H1 (cell line): ENCODE measurements at regions not wholly inside any gene's neighbourhood (a gene's known extent, or its start where the extent isn't known, plus 50 kb on each side); places are given as distances from the start of the nearest gene placed in this dataset.

ENCODE experiments used
- CTCF ChIA-PET: fragments of 300-600 bp; sonication (Branson Sonifier 250); formaldehyde crosslinking; loops from one replicate; lab custom pipeline; 2021; ENCODE audit not compliant: partially characterized antibody; lab: Charles Lee
- POLR2A ChIA-PET: fragments of 300-600 bp; sonication (Branson Sonifier 250); formaldehyde crosslinking; loops from one replicate; lab custom pipeline; 2021; ENCODE audit warnings: inconsistent platforms; ENCODE audit not compliant: partially characterized antibody; lab: Charles Lee
- DNase-seq, 2 experiments: peaks; one replicate each; pipeline versions ENCODE4 v3.0.0 to v3.0.0-alpha.2; 2010 to 2022; ENCODE audit warnings: low spot score in 2 of 2, low read depth in 1 of 2, mixed read lengths in 1 of 2
- FAIRE-seq: peaks from 2 replicates; lab custom pipeline; 2011; peaks lifted over from hg19 to GRCh38; lab: Jason Lieb, UNC
- H2AFZ ChIP-seq: 2 replicates; pipeline ENCODE4 v1.8.1; 2012; ENCODE audit warnings: low read length, inconsistent platforms
- H2AK5ac ChIP-seq: 2 replicates; pipeline ENCODE4 v1.6.1; 2013; ENCODE audit warnings: low read depth, low read length
- H2BK120ac ChIP-seq: replicated peaks from 2 replicates; pipeline ENCODE3; 2013; ENCODE audit warnings: low read depth, low read length, inconsistent platforms
- H2BK12ac ChIP-seq: 2 replicates; pipeline ENCODE4 v1.6.1; 2013; ENCODE audit warnings: low read depth, low read length
- H2BK15ac ChIP-seq: 2 replicates; pipeline ENCODE4 v1.6.1; 2013; ENCODE audit warnings: low read length
- H2BK20ac ChIP-seq: 2 replicates; pipeline ENCODE4 v1.6.1; 2013; ENCODE audit warnings: low read length
- H2BK5ac ChIP-seq: 2 replicates; pipeline ENCODE4 v1.6.1; 2013; ENCODE audit warnings: low read depth, low read length
- H3K14ac ChIP-seq: 2 replicates; pipeline ENCODE4 v1.6.1; 2013; ENCODE audit warnings: inconsistent platforms; ENCODE audit not compliant: insufficient read length
- H3K18ac ChIP-seq: 2 replicates; pipeline ENCODE4 v1.6.1; 2013; ENCODE audit warnings: low read length; ENCODE audit errors: extremely low read depth
- H3K23ac ChIP-seq: 2 replicates; pipeline ENCODE4 v1.6.1; 2013; ENCODE audit warnings: inconsistent platforms; ENCODE audit not compliant: insufficient read length
- H3K23me2 ChIP-seq: 2 replicates; pipeline ENCODE4 v1.6.1; 2013; ENCODE audit warnings: low read depth, low read length
- H3K27ac ChIP-seq: 2 replicates; pipeline ENCODE4 v1.6.1; 2011; ENCODE audit warnings: low read depth, low read length, inconsistent platforms
- H3K27me3 ChIP-seq, 4 experiments: replicated peaks in 1 of 4; 1 replicate in 1 of 4; 2 replicates in 3 of 4; pipeline versions ENCODE4 v1.6.1 to v1.8.1; 2011 to 2013; ENCODE audit warnings: low read length in 3 of 4, mild to moderate bottlenecking in 3 of 4, inconsistent platforms in 2 of 4, mixed read lengths in 2 of 4, moderate library complexity in 1 of 4; ENCODE audit not compliant: control insufficient read depth in 3 of 4, insufficient read depth in 3 of 4; ENCODE audit errors: extremely low read depth in 1 of 4
- H3K36me3 ChIP-seq, 4 experiments: 2 replicates each; pipeline versions ENCODE4 v1.6.1 to v1.8.1; 2011 to 2013; ENCODE audit warnings: mild to moderate bottlenecking in 4 of 4, low read length in 3 of 4, moderate library complexity in 2 of 4, control low read depth in 1 of 4, inconsistent platforms in 1 of 4; ENCODE audit not compliant: insufficient read depth in 4 of 4, control insufficient read depth in 2 of 4
- H3K4ac ChIP-seq: replicated peaks from 2 replicates; pipeline ENCODE3; 2013; ENCODE audit warnings: low read length, low read depth, mixed read lengths, inconsistent platforms; ENCODE audit not compliant: insufficient read length
- H3K4me1 ChIP-seq, 4 experiments: replicated peaks in 1 of 4; 1 replicate in 1 of 4; 2 replicates in 3 of 4; pipeline versions ENCODE4 v1.6.1 to v1.8.1; 2011 to 2013; ENCODE audit warnings: low read length in 3 of 4, inconsistent platforms in 2 of 4, mixed read lengths in 1 of 4; ENCODE audit not compliant: insufficient read depth in 4 of 4, control insufficient read depth in 3 of 4
- H3K4me2 ChIP-seq, 2 experiments: 2 replicates each; pipeline versions ENCODE4 v1.6.1 to v1.8.1; 2011 to 2013; ENCODE audit warnings: low read depth in 2 of 2, low read length in 2 of 2, control low read depth in 1 of 2, inconsistent platforms in 1 of 2, mild to moderate bottlenecking in 1 of 2; ENCODE audit not compliant: insufficient read depth in 1 of 2
- H3K4me3 ChIP-seq, 4 experiments: fragments of 200-600, 300-600 bp in 1 of 4; sonication (generic), shearing (Covaris generic), sonication (Bioruptor Twin) in 1 of 4; 2 replicates each; pipeline versions ENCODE4 v1.5.1 to v1.8.1; 2011 to 2016; ENCODE audit warnings: low read length in 4 of 4, low read depth in 3 of 4, control low read depth in 2 of 4, inconsistent platforms in 2 of 4, mild to moderate bottlenecking in 2 of 4, mixed read lengths in 1 of 4, moderate library complexity in 1 of 4; ENCODE audit not compliant: insufficient read depth in 2 of 4; ENCODE audit errors: extremely low read depth in 1 of 4
- H3K56ac ChIP-seq: replicated peaks from 2 replicates; pipeline ENCODE3; 2013; ENCODE audit warnings: low read depth, mild to moderate bottlenecking, mixed read lengths, low read length, inconsistent platforms; ENCODE audit not compliant: insufficient read length
- H3K79me1 ChIP-seq: 2 replicates; pipeline ENCODE4 v1.6.1; 2013; ENCODE audit warnings: low read depth, low read length, control low read depth
- H3K79me2 ChIP-seq, 2 experiments: 2 replicates each; pipeline versions ENCODE4 v1.6.1 to v1.8.1; 2012 to 2013; ENCODE audit warnings: low read length in 2 of 2, mild to moderate bottlenecking in 2 of 2, inconsistent platforms in 1 of 2; ENCODE audit not compliant: insufficient read depth in 2 of 2, control insufficient read depth in 1 of 2
- H3K9ac ChIP-seq, 4 experiments: replicated peaks in 1 of 4; 1 replicate in 1 of 4; 2 replicates in 3 of 4; pipeline versions ENCODE4 v1.6.1 to v1.8.1; 2011 to 2013; ENCODE audit warnings: low read depth in 3 of 4, low read length in 3 of 4, control low read depth in 2 of 4, mild to moderate bottlenecking in 2 of 4, moderate library complexity in 2 of 4, inconsistent platforms in 1 of 4; ENCODE audit errors: extremely low read depth in 1 of 4
- H3K9me3 ChIP-seq, 2 experiments: 2 replicates each; pipeline versions ENCODE4 v1.6.1 to v1.8.1; 2012 to 2013; ENCODE audit warnings: mild to moderate bottlenecking in 2 of 2, moderate library complexity in 2 of 2, control low read depth in 1 of 2, inconsistent platforms in 1 of 2, low read depth in 1 of 2, low read length in 1 of 2, mixed read lengths in 1 of 2; ENCODE audit not compliant: insufficient read depth in 2 of 2
- H4K20me1 ChIP-seq, 2 experiments: replicated peaks in 1 of 2; 2 replicates each; pipeline versions ENCODE3 to v1.8.1; 2011 to 2013; ENCODE audit warnings: inconsistent platforms in 2 of 2, low read length in 2 of 2, mild to moderate bottlenecking in 1 of 2; ENCODE audit not compliant: insufficient read depth in 2 of 2, control insufficient read depth in 1 of 2
- H4K5ac ChIP-seq: 2 replicates; pipeline ENCODE4 v1.6.1; 2013; ENCODE audit warnings: low read length, low read depth, mixed read lengths, inconsistent platforms; ENCODE audit not compliant: insufficient read length
- H4K8ac ChIP-seq: 2 replicates; pipeline ENCODE4 v1.8.0; 2013; ENCODE audit warnings: mild to moderate bottlenecking, moderate library complexity, low read length, inconsistent platforms; ENCODE audit not compliant: insufficient read depth; ENCODE audit errors: extremely low read depth
- H4K91ac ChIP-seq: replicated peaks from 2 replicates; pipeline ENCODE3; 2013; ENCODE audit warnings: low read length, mixed read lengths, inconsistent platforms; ENCODE audit not compliant: insufficient read length
- ATF3 ChIP-seq: IDR thresholded peaks from 2 replicates; pipeline ENCODE4 v1.6.1; 2011; ENCODE audit warnings: low read depth, mild to moderate bottlenecking, low read length; ENCODE audit not compliant: insufficient read depth
- CEBPB ChIP-seq: IDR thresholded peaks from 2 replicates; pipeline ENCODE4 v1.6.1; 2012; ENCODE audit warnings: low read depth, low read length
- CREB1 ChIP-seq: IDR thresholded peaks from 2 replicates; pipeline ENCODE4 v1.6.1; 2012; ENCODE audit warnings: inconsistent platforms
- EP300 ChIP-seq, 2 experiments: IDR thresholded peaks; 1 replicate in 1 of 2; 2 replicates in 1 of 2; pipeline ENCODE4 v1.6.1; 2011 to 2012; ENCODE audit warnings: low read depth in 2 of 2, low read length in 2 of 2, mild to moderate bottlenecking in 2 of 2, borderline replicate concordance in 1 of 2, inconsistent platforms in 1 of 2, moderate library complexity in 1 of 2
- GABPA ChIP-seq: IDR thresholded peaks from 2 replicates; pipeline ENCODE4 v1.6.1; 2011; ENCODE audit warnings: mild to moderate bottlenecking, low read length, moderate library complexity, borderline replicate concordance; ENCODE audit not compliant: insufficient read depth
- JUND ChIP-seq: IDR thresholded peaks from 2 replicates; pipeline ENCODE4 v1.6.1; 2011; ENCODE audit warnings: mild to moderate bottlenecking, improper control_type of control experiment, low read length
- POLR2A ChIP-seq, 2 experiments: IDR thresholded peaks; 1 replicate in 1 of 2; 2 replicates in 1 of 2; pipeline ENCODE4 v1.6.1; 2011; ENCODE audit warnings: low read depth in 2 of 2, low read length in 2 of 2, mild to moderate bottlenecking in 2 of 2; ENCODE audit errors: control extremely low read depth in 1 of 2
- SIRT6 ChIP-seq: IDR thresholded peaks from one replicate; pipeline ENCODE4 v1.7.1; 2012; ENCODE audit warnings: low read length, inconsistent platforms
- SP2 ChIP-seq: IDR thresholded peaks from 2 replicates; pipeline ENCODE4 v1.6.1; 2012; ENCODE audit warnings: mild to moderate bottlenecking, low read length, inconsistent platforms
- TBP ChIP-seq: IDR thresholded peaks from 2 replicates; pipeline ENCODE4 v1.6.1; 2011; ENCODE audit warnings: low read depth, low read length, improper control_type of control experiment
- WGBS, 2 experiments: shearing (Covaris generic) in 1 of 2; methylation state at CpG; one replicate each; pipeline versions ENCODE4 v1.1.6 to v1.1.7; 2013 to 2015; ENCODE audit warnings: low lambda C conversion rate in 2 of 2, mixed read lengths in 2 of 2, inconsistent platforms in 1 of 2, low coverage in 1 of 2, missing lambda C conversion rate in 1 of 2; ENCODE audit not compliant: insufficient replicate concordance in 2 of 2, insufficient coverage in 1 of 2, insufficient read length in 1 of 2; ENCODE audit errors: extremely low coverage in 1 of 2, missing lambda C conversion rate in 1 of 2; 5-methylcytosine and 5-hydroxymethylcytosine counted together

GRCh38 chr10:57815949-57816348 is 451.7 kb downstream of the IPMK start:
- no peak overlapping the region for H4K5ac ChIP-seq
- no peak overlapping the region for H2BK12ac ChIP-seq
- DNase-seq (no peak), FAIRE-seq (no peak)
- WGBS, 2 experiments = 74% methylated on average over 4 of the region's 4 CpGs; no CpG with 5 or more reads in 1 of the 2 experiments
- CTCF ChIA-PET = interaction anchor here (0.6 kb wide), 1 partner anchor 26 kb away, joined by 3 read pairs; no protein-coding TSS in a partner anchor
- H4K8ac ChIP-seq = no peak overlapping the region; the same call in 1 of the 2 replicates
- no peak overlapping the region for H3K18ac ChIP-seq
- no peak overlapping the region for H2BK20ac ChIP-seq
- no peaks in the 10 kb centered on the region for H4K20me1 ChIP-seq
- H3K36me3 ChIP-seq = no peaks in the 10 kb centered on the region
- no peaks in the 10 kb centered on the region for H3K79me1 ChIP-seq
- no peak overlapping the region for H3K4ac ChIP-seq
- H3K4me2 ChIP-seq = no peak overlapping the region
- no peak overlapping the region for H4K91ac ChIP-seq
- H3K27me3 ChIP-seq = no peaks in the 10 kb centered on the region
- no peak overlapping the region for H2BK15ac ChIP-seq
- no peak overlapping the region for H2BK120ac ChIP-seq
- H2BK5ac ChIP-seq = no peak overlapping the region
- TF ChIP-seq EP300 (IDR thresholded peaks at IDR 0.05; ENCODE audit: borderline replicate concordance in 1 of 2, low read depth in 2 of 2, low read length in 2 of 2) = no peak
- no peak for TF ChIP-seq TBP
- no peak for TF ChIP-seq CEBPB
- TF ChIP-seq SIRT6 = no peak
- no peak for TF ChIP-seq ATF3
- TF ChIP-seq GABPA = no peak
- TF ChIP-seq POLR2A (IDR thresholded peaks at IDR 0.05; ENCODE audit: control extremely low read depth in 1 of 2, low read depth in 2 of 2, low read length in 2 of 2) = no peak
- no peak for TF ChIP-seq CREB1
- TF ChIP-seq JUND = no peak
- no peak for TF ChIP-seq SP2
- no peak overlapping the region for H2AK5ac ChIP-seq
- no peak overlapping the region for H3K9ac ChIP-seq
- no peak overlapping the region for H3K23ac ChIP-seq
- no peaks in the 10 kb centered on the region for H3K79me2 ChIP-seq
- no peaks in the 10 kb centered on the region for H3K23me2 ChIP-seq
- no peak overlapping the region for H3K14ac ChIP-seq
- H3K56ac ChIP-seq = no peak overlapping the region
- no peak overlapping the region for H3K4me3 ChIP-seq
- POLR2A ChIA-PET = no interaction called here
- H3K9me3 ChIP-seq = no peaks in the 10 kb centered on the region
- H3K27ac ChIP-seq = no peak overlapping the region
- no peaks in the 10 kb centered on the region for H3K4me1 ChIP-seq
- H2AFZ ChIP-seq = no peak overlapping the region
